NCI-H2107 (cell line): ENCODE measurements at regions not wholly inside any gene's neighbourhood (a gene's known extent, or its start where the extent isn't known, plus 50 kb on each side); places are given as distances from the start of the nearest gene placed in this dataset.
"Not testable (repeated sequence)": the region's sequence is repeated elsewhere in the genome, so short reads cannot be mapped to it uniquely, and the experiment has no call there.

Experiments used
- DNase-seq: peaks from one replicate; lab custom pipeline; 2025; lab: John Stamatoyannopoulos, UW

DNA sequence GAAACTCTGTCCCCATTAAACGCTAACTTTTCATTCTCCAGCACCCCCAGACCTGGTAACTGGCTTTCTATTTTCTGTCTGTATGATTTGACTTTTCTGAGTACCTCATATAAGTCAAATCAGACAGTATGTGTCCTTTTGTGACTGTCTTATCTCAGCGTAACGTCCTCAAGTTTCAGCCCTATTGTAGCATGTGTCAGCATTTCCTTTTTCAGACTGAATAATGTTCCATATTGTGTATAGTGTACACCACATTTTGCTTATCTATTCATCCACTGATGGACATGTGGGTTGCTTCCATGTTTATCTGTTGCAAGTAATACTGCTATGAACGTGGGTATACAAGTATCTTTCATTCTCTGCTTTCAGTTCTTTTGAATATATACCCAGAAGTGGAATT lies 242.4 kb downstream of the RTP5 start:
- DNase-seq = not testable (repeated sequence)

DNA sequence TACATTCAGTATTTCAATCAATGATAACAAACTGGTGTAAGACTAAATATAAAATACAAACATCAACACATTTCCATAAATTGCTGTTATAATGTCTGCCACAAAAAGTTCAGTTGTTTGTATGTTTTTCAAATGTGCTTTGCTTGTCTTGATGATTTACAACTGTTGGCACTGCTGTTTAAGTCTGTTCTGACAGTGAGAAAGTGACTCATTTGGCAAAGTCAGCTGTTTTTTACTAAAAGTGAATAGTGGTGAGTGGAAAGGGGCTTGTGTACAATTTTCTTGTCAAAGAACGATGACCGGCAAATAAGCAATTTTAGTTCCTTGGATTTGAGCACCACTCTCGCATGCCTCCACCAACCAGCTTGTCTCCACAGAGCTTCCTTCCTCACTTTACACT lies 244.0 kb downstream of the RTP5 start:
- DNase-seq = not testable (repeated sequence)

DNA sequence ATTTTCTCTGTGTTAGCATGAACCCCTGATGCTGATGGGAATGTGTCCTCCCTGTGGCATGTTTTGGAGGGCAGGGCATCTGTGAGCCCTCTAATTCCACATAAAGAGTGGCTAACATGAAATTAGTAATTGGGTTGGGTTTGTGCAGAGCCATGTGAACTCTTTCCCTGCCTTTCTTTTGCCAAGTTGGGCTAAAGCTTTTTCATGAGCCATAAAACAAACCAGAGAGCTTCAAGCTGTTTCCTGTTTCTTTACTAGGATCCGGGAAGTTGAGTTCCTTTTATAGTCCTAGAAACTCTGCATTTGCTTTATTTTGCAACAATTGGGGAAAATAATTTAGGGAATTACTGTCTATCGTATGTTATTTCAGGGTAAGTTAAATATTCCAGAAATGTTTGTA lies 247.1 kb downstream of the RTP5 start:
- DNase-seq = not testable (repeated sequence)

- DNase-seq = not testable (repeated sequence)
Observed at GRCh38 chr2:242117305-242117704, 247.8 kb downstream of the RTP5 start.

GRCh38 chr2:242119682-242120081 lies 250.2 kb downstream of the RTP5 start:
- not testable (repeated sequence) for DNase-seq

- not testable (repeated sequence) for DNase-seq
Observed at GRCh38 chr2:242130682-242131081, 261.2 kb downstream of the RTP5 start.

DNA sequence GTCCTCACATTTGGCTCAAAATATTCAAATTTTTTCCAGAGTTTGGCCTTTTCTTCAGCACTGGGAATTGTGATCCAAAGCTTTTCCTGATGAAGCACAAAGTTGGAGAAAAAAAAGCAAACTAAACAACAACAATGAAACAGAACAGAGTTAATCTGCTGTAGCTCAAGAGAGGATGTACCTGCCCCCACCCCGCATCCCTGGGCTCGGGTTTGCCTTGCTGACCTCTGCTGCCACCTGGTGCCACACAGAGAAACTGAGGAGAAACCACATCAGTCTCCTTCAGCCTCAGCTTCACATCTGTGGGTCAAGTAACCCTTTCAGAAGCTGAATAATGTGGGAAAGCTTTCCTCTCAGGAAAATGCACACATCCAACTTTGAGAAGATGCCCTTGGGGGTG lies 290.4 kb downstream of the RTP5 start:
- not testable (repeated sequence) for DNase-seq

GRCh38 chr2:242165115-242165514 lies 295.6 kb downstream of the RTP5 start:
- DNase-seq = not testable (repeated sequence)

DNA sequence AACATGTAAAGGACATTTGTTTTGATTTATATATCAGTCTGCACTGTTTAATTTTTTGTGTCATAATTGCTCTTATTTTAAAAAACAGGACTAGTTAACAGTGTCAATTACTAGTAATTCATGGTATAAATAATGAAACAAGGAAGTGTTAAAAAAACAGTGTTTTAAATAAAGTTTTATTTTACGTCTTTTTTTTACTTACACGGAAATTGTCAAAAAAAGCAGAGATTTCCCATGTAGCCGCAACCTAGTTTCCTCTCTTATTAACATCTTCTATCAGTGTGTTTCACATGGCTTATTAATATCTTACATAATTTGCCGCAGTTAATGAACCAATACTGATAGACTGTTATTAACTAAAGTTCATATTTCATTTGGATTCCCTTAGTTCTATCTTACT lies 301.8 kb downstream of the RTP5 start:
- not testable (repeated sequence) for DNase-seq
